ENCODE measurements at regions not wholly inside any gene's neighbourhood (a gene's known extent, or its start where the extent isn't known, plus 50 kb on each side); places are given as distances from the start of the nearest gene placed in this dataset.

DNA sequence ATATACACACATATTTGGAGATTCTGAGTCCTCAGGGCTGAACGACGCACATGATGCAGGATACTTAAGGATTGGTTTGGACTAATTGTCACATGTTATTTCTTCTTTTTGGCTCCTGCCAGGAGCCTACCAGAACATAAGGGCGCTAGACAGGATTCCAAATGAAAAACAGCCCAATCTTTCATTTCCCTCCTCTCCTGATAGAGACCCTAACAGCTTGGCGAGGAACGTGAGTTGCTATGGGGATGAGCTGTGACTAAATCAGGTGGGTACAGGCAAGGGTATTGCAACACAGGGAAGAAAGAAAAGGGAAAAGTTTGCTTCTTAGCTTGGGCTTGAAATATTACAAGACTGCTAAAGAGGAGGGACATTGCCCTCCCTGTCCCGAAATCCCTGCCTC lies 109.9 kb downstream of the AIPL1 start:
- no peak for DNase-seq (ENCODE audit: low read depth)

- DNase-seq (ENCODE audit: low read depth) = no peak
Observed at GRCh38 chr17:6323626-6324356, 111.1 kb downstream of the AIPL1 start.

DNA sequence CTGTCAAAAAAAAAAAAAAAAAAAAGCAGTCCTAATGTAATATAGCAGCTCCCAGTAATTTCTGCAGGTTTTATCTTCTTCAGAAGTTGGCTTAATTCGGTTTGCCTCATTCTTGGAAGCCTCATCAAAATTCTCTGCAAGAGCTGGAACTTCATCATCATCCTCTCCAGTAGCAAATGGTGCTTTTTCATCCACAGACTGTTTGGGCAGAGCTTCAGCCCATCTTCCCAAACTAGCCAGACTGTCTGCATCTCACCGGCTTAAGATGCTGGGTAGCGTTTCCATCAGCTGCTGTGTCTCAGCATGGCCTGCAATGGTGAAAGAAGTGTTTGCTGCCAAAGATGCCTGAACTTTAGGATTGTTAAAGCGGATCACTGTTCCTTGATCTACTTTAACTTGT lies 112.6 kb downstream of the AIPL1 start:
- no peak for DNase-seq (ENCODE audit: low read depth)

DNA sequence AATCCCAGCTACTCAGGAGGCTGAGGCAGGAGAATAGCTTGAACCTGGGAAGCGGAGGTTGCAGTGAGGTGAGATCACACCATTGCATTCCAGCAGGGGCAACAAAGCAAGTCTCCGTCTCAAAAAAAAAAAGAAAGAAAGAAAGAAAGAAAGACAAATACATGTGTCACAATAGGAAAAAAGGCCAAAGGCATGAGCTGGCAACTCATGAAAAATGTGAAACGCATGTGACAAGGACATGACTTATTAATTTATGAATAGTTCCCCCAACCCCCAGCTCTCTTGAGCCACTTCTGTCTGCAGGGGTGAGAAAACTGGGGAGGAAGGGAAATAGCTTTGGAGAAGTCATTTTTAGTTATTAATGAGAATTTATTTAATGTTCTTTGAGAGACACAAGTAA lies 120.6 kb downstream of the AIPL1 start:
- no peak for DNase-seq (ENCODE audit: low read depth)

- DNase-seq (ENCODE audit: low read depth) = no peak
Observed at GRCh38 chr17:6313835-6314234, 121.1 kb downstream of the AIPL1 start.

DNA sequence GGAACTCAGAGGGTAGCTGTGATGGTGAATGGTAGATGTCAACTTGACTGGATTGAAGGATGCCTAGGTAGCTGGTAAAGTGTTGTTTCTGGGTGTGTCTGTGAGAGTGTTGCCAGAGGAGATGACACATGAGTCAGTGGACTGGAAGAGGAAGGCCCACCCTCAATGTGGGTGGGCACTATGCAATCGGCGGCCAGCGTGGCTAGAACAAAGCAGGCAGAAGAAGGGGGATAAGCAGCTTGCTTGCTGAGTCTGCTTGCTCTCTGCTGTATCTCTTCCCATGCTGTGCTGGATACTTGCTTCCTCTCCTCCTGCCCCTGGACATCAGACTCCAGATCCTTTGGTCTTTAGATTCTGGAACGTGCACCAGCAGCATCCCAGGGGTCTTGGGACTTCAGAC lies 128.1 kb downstream of the AIPL1 start:
- no peak for DNase-seq (ENCODE audit: low read depth)

DNA sequence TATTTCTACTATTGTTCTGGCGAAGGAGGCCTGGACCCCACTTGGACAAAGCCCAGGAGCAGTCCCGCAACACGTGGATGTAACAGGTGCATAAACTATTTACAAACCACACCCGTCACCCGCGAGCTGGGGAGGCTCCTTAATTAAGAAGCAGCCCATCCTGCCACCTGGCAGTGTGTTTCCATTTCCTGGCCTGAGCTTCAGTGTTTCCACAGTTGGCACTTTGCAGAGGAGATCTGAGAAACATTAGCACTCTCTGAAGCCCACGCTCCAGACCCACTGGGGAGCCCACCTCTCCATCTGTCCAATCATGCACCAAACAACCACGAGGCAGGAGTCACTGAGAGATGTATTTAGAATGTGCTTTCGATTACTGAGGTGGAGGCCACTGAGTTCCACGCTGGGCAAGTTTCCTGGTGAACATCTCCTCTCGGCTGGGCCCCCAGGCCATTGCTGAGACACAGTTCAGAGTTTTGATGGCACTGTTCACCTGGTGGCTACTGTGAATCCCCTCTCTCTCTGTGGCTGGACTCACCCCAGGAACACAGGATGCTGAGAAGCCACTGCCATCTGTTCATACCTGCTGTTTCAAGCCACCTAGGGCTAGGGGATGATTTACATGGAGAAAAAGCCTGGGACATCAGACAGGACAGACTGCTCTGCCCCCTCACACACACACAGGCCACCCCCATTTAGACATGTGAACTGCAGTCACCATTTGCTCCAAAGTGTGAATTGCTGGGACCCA lies 129.1 kb downstream of the AIPL1 start:
- no peak for DNase-seq (ENCODE audit: low read depth)

DNA sequence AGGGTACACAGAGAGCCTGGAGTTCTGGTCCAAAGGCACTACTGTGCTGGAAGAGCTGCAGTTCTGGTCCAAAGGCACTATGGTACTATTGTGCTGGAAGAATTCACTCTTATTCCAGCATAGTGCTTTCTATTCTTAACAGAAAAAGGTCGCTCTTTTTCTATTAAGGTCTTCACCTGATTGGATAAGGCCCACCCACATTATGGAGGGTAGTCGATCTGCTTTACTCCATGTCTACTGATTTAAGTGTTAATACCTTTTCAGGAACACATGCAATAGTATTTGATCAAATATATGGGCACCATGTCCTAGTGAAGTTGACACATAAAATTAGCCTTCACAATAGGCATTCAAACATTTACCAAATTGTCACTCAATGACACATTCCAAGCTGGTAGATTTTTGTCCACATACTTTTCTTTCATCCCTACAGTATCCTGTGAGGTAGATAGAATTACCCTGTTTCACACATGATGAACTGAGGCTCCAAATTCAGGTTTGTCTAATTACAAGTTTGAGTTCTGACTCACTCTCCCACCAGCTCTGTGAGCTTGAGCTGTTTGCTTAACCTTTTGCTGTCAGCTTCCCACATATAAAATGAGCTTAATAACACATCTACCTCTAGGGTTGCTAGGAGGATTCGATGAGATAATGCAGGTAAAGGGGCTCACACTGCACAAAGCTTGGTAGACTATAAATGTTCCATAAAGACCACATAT lies 129.9 kb downstream of the AIPL1 start:
- DNase-seq (ENCODE audit: low read depth) = no peak

DNA sequence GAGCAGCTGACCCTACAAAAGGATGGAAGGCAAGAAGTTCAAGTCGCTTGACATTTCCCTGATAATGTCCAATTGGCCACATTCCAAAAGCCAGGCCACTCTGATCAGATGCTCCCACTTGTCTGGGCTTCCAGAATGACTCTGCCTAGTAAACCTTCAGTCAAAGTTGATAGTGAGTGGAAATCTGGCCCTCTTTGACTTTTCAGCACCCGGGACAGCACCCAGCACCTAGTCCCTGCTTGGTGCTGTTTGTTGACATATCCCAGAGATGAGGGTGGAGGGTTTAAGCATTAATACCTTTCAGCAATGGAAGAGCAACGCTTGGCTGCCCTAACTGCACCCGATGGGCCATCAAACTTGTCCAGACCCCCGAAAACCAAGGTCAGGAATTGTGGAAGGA lies 131.3 kb downstream of the AIPL1 start:
- peak; percentile 1 for DNase-seq (ENCODE audit: low read depth)

DNA sequence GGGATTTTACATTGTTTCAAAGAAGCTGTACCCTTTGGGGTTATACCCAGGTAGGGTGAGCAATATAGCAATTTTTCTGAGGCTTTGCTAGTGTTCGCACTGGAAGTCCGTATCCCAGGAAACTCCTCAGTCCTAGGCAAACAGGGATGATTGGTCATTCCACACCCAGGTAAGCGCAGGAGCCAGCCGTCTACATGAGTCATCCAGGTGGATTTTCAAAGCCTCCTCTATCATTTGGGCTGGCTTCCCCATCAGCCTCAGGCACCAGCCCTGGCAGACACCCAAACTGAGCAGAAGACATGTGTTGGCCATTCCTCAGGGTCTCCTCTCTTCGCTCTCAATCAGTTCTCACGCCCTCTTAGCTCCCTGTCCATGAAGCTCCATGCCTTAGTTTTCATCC lies 135.6 kb downstream of the AIPL1 start:
- no peak for DNase-seq (ENCODE audit: low read depth)

DNA sequence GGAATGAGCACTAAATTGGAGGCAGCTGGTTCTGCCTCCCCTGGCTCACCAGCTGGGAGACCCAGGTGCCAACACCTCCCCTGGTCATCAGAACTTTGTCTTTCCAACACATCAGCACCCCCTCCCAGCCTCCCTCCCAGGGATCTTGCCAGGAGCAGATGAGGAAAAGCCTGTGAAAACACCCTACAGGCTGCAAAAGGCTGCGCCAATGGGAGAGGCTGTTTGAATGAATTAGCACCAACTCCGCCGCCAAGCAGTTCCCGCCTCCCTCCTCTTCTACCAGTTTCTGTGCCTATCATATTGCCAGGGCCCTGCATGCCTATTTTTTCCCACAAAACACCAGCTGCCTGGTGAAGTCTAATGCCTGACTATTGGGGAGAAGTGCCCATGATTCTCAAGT lies 137.0 kb downstream of the AIPL1 start:
- no peak for DNase-seq (ENCODE audit: low read depth)

DNA sequence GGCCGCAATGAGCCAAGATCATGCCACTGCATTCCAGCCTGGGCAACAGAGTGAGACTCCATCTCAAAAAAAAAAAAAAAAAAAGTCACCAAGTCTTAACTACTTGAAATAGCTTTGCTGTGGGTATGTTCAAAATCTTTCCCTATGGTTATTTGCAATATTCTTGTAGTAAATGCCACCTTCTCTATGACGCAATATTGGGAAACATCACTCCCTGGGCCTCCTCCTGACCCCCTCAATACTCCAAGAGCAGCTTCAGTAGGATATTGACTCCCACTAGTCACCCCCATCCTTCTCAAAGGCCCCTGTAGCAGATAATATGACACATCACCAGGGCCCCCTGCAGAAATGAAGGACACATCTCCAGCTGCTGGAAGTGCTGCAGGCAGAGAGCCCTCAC lies 137.8 kb downstream of the AIPL1 start:
- DNase-seq (ENCODE audit: low read depth) = no peak

DNA sequence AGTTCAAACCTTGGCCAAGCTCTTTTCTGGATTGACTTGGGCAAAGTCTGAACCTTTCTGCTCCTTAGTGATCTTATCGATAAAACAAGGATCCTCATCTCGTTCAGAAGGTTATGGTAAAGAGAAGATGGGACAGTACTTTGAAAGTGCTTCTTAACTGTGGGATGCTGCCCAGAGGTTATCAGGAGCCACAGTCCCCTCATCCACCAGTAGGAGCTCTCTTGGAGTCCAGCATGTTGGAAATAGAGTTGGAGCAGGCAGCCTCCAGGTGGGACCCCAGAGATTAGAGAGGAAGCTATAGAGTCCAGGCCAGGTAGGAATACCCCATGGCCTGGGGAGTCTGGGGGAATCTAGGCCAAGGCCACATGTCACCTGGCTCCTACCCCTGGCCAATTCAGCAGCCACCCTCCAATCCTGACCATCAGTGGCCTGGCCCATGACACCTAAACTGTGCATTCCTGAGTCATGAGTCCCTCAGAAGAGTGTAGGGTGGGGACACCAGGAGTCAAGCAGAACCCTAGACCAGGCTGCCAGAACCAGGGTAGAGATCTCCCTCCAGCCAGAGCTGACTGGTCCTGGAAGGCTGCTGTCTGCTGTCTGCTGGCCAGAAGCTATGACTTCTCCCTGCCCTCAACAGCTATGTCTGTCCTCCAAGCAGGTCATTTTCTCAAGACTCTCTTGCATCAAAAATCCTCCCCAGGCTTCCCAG lies 144.3 kb downstream of the AIPL1 start:
- no peak for DNase-seq (ENCODE audit: low read depth)

GRCh38 chr17:6286233-6286632 lies 148.7 kb downstream of the AIPL1 start:
- no peak for DNase-seq (ENCODE audit: low read depth)

- DNase-seq (ENCODE audit: low read depth) = no peak
Observed at GRCh38 chr17:6285486-6285885, 149.4 kb downstream of the AIPL1 start.

DNA sequence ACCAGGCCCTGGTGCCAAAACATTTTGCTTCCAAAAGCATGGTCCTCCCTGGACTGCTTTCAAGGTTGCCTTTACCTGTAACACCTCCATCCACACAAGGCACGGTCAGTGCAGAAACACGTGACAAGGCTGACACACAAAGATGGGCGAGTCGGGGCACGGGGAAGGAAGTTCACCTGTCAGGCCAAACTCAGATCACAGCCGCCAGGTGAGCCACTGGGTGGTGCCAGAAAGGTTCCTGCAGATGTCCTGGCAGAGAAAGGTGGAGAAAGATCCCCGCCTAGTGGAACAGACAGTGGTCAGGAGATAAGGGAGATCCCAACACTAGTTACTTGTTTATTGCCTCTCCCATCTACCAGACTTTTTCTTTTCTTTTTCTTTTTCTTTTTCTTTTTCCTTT lies 155.3 kb downstream of the AIPL1 start:
- DNase-seq (ENCODE audit: low read depth) = no peak

- DNase-seq (ENCODE audit: low read depth) = no peak
Observed at GRCh38 chr17:6278376-6278775, 156.5 kb downstream of the AIPL1 start.

DNA sequence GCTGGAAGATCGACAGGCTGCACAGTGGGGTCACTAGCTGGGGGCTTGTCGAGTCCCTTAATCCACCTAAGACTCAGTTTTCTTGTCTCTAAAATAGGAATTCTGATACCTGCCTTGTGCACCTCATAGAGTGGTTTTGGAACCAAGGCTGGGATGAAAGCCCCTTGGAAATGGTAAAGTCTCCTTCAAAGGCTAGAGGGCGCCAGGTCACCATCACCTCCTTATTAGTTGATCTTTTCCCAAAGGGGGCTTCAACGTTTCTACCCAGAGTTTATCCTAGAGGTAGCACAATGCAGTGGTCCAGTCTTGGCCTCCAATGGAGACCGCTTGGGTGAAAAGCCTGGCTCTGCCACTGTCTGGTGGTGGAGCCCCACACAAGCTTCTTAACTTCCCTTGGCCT lies 158.2 kb downstream of the AIPL1 start:
- DNase-seq (ENCODE audit: low read depth) = no peak

- no peak for DNase-seq (ENCODE audit: low read depth)
Observed at GRCh38 chr17:6274310-6274709, 160.6 kb downstream of the AIPL1 start.

- no peak for DNase-seq (ENCODE audit: low read depth)
Observed at GRCh38 chr17:6269478-6269877, 165.4 kb downstream of the AIPL1 start.

- no peak for DNase-seq (ENCODE audit: low read depth)
Observed at GRCh38 chr17:6261466-6261865, 173.5 kb downstream of the AIPL1 start.

GRCh38 chr17:6259899-6260298 lies 175.0 kb downstream of the AIPL1 start:
- no peak for DNase-seq (ENCODE audit: low read depth)

- no peak for DNase-seq (ENCODE audit: low read depth)
Observed at GRCh38 chr17:6257336-6257735, 177.6 kb downstream of the AIPL1 start.
